NCI-H460 (cell line): ENCODE measurements at regions not wholly inside any gene's neighbourhood (a gene's known extent, or its start where the extent isn't known, plus 50 kb on each side); places are given as distances from the start of the nearest gene placed in this dataset.
"Not testable (repeated sequence)": the region's sequence is repeated elsewhere in the genome, so short reads cannot be mapped to it uniquely, and the experiment has no call there.

Source experiments
- DNase-seq: peaks from one replicate; pipeline ENCODE4 v3.0.0-alpha.2; 2016; ENCODE audit warnings: low read depth; ENCODE audit errors: extremely low read depth

DNA sequence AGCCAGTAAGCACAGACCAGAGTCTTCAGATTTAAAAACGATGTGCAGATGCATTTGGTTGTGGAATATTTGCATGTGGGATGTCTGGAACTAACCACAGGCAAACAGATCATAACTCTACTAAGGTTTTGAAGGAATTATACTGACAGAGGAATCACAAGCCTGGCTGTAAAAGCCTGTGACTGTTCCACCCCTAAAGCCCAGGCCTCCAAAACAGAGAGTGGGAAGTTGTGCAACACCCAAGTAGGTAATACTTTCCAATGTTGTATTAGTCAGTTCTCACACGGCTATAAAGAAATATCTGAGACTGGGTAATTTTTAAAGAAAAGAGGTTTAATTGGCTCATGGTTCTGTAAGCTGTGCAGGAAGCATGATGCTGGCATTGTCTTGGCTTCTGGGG is 68.1 kb upstream of the DCD start:
- no peak for DNase-seq

DNA sequence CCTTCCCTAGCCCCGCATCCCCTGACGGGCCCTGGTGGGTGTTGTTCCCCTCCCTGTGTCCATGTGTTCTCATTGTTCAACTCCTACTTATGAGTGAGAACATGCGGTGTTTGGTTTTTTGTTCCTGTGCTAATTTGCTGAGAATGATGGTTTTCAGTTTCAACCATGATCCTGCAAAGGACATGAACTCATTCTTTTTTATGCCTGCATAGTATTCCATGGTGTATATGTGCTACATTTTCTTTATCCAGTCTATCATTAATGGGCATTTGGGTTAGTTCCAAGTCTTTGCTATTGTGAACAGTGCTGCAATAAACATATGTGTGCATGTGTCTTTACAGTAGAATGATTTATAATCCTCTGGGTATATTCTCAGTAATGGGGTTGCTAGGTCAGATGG is 65.7 kb upstream of the DCD start:
- not testable (repeated sequence) for DNase-seq

DNA sequence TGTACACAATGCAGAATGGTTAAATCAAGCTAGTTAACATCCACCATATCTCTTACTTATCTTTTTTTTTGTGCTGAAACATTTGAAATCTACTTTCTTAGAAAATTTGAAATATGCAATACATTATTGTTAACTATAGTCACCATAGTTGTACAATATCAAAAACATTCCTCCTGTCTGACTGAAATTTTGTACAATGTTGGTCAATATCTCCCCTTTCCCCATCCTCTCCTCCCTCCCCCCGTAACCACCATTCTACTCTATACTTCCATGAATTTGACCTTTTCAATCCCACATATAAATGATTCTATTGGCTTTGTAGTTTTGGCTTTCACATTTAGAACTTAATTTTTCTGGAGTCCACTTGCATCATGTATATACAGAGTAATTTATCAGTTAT is 63.5 kb upstream of the DCD start:
- no peak for DNase-seq

DNA sequence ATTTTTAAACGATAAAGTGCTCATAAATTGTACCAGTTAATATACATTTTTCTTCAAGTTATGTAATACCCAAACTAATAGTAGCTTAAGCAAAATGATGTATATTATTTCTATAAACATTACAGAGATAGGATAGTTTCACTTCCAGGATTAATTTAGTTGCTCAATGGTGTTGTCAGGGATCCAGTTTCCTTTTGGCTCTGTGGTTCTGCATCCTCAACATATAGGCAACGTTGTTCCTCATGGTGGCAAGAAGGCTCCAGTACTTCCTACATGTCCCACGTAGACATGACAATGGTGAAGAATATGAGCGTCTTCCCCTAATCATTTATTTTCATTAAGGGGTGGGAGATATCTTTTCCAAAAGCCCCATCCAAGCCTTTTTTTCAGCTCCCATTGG is 60.7 kb upstream of the DCD start:
- DNase-seq: no peak

DNA sequence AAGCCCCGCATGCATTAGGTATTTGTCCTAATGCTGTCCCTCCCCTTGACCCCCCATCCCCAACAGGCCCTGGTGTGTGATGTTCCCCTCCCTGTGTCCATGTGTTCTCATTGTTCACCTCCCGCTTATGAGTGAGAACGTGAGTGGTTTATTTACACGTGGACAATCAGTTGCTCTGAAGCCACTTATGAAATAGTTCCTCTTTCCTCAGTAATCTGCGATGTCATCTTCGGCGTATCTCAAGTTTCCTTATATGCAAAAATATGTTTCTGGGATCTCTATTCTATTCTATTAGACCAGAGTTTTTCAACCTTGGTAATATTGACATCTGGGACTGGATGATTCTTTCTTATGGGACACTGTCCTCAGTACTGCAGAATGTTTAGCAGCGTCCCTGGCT is 56.0 kb upstream of the DCD start:
- DNase-seq: no peak

DNA sequence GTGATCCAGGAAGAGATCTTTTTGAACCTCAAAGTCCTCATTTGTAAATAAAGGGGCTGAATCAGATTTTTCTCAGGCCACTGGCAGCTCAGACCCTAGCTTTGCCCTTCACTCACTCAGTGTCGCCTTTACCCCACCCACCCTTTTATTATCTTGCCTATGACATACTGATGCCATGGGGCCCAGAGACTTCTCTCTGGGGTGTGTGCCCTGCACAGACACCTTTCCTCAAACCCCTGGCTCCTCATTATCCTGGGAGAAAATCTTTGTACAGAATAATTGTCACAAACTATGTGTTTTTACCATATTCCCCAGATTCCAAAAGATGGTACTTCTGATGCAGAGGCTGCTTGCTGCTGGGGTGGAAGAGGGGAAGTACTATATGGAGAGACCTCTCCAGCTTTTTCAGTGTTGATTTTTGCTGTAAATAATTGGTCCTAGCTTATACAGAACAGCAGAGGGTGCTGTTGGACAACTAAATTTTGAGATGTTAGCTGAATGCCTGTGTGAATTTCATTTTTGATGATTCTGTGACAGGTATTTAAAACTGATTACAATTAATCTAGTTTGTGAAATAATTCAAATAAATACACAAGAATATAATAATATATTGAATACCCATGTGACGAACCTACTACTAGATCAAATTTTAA is 53.9 kb upstream of the DCD start:
- peak; percentile 56 for DNase-seq

DNA sequence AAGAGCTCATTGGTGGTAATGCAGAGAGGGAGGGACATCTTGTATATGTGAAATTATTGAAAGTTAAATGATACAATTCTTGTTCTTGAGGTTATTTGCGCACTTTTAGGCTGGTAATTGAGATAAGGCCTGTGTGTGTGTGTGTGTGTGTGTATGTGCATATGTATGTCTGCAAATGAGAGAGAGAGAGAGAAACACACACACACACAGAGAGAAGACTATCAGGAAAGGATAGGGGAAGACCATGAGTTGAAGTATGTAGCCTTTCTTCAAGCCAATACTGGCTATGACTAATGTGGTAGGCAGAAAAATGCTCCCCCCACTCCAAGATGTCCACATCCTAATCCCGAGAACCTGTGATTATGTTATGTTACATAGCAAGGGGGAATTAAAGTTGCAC is 52.7 kb upstream of the DCD start:
- DNase-seq: no peak

DNA sequence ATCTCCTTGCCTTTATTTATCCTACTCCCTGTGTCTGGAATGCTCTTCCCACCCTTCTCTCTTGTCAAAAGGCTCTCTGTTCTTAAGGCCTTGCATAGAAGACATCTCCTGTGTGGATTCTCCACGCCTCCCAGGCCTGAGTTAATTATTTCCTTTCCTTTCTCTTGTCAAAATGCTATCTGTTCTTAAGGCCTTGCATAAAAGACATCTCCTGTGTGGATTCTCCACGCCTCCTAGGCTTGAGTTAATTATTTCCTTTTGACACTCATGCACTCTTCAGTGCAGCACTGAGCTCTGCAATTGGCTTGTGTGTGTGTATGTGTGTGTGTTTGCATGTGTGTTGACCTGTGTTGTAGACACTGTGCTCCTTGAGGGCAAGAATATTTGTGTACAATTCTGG is 52.1 kb upstream of the DCD start:
- DNase-seq: no peak
